Fibroblast of skin of abdomen (primary cell): ENCODE measurements at regions not wholly inside any gene's neighbourhood (a gene's known extent, or its start where the extent isn't known, plus 50 kb on each side); places are given as distances from the start of the nearest gene placed in this dataset.
"Not testable (repeated sequence)": the region's sequence is repeated elsewhere in the genome, so short reads cannot be mapped to it uniquely, and the experiment has no call there.

Experiments used
- DNase-seq: peaks from one replicate; pipeline ENCODE4 v3.0.0-alpha.2; 2013

- no peak for DNase-seq
Measured at GRCh38 chr10:2054728-2055127, 317.4 kb upstream of the ADARB2 start.

GRCh38 chr10:2053805-2054204, 316.5 kb upstream of the ADARB2 start:
- DNase-seq: no peak

DNA sequence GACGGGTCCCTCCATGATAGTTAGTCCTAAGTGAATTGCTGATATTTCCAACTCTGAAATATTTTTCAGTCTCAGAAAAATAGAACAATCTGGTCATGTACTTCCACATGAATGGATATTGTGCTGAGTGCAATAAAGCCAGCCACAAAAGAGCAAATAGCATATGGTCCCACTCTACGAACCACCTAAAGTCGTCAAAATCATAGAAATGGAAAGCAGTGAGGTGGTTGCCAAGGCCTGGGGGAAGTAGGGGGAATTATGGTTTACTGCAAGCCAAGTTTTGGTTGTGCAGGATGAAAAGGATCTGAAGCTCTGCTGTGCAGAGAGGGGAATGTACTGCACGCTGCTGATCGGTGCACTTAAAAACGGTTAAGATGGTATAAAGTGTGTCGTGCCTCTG, 313.8 kb upstream of the ADARB2 start:
- no peak for DNase-seq

- no peak for DNase-seq
Measured at GRCh38 chr10:2049560-2049959, 312.2 kb upstream of the ADARB2 start.

- no peak for DNase-seq
Measured at GRCh38 chr10:2048337-2048973, 311.1 kb upstream of the ADARB2 start.

DNA sequence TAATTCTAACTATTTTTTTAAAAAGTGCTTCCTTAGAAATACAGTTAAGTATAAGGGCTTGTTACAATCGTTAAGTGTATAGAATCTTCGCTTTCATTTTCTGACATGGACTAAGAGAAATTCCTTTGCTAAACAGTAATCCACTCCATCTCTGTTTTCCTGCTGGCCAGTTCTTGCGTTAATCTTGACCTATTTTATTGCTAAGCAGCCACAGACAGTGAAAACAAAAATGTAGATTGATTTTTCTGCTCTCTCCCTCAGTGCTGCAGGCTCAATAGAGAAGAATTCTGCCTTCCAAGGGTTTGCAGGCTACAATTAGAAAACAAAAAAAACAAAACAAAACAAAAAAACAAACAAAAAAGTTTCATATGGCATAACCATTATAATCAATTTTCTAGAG, 310.4 kb upstream of the ADARB2 start:
- DNase-seq: no peak

GRCh38 chr10:2043379-2043778, 306.1 kb upstream of the ADARB2 start:
- DNase-seq: no peak

DNA sequence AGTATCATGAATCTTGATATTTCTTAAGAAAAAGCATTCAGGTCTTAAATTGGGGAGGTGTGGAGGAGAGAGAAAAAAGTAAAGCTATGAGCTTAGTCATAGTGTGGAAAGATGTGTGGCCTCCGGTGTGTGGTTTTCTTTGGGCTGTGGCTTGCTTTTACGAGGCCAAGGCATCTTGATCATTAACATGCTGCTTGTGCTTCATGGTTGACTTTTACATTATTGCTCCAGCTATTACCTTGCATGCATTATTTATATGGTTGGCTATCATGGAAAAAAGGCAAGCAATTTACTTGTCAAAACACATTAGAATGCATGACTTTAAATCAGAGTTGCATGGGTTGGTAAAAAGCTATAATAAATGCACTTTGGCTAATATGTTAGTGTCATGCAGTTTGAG, 300.7 kb upstream of the ADARB2 start:
- DNase-seq: no peak

DNA sequence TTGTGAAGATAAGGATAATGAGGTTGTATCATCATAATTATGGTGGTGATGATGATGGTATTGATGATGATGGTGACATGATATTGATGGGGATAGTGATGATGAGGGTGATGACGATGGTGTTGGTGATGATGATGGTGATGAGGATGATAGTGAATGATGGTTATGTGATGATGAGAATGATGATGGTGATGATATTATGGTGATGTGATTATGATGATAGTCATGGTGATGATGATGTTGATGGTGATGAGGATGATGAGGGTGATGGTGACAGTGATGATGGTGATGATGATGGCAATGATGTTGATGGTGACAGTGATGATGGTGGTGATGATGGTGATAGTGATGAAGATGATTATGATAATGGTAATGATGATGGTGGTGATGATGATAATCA, 299.9 kb upstream of the ADARB2 start:
- DNase-seq: no peak

- no peak for DNase-seq
Measured at GRCh38 chr10:2036209-2036608, 298.9 kb upstream of the ADARB2 start.

GRCh38 chr10:2030046-2030445, 292.7 kb upstream of the ADARB2 start:
- no peak for DNase-seq

GRCh38 chr10:2026936-2027335, 289.6 kb upstream of the ADARB2 start:
- no peak for DNase-seq

- not testable (repeated sequence) for DNase-seq
Measured at GRCh38 chr10:2024750-2025149, 287.4 kb upstream of the ADARB2 start.

DNA sequence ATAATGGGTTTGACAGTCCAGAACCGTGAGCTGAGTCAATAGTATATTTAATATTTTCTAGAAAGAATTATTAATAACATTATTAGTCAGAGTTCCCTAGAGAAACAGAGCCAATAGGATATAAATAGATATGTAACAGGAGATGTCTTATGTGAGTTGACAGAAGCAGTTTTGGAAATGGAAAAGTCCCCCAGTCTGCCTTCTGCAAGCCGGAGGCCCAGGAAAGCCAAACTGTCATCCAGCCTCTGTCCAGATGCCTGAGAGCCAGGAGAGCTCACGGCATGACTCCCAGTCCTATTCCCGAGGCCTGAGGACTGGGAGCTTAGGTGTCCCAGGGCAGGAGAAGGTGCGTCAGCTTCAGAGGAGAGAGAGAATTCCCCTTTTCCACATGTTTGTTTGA, 286.4 kb upstream of the ADARB2 start:
- DNase-seq: no peak

GRCh38 chr10:2022401-2022800, 285.1 kb upstream of the ADARB2 start:
- DNase-seq: no peak

DNA sequence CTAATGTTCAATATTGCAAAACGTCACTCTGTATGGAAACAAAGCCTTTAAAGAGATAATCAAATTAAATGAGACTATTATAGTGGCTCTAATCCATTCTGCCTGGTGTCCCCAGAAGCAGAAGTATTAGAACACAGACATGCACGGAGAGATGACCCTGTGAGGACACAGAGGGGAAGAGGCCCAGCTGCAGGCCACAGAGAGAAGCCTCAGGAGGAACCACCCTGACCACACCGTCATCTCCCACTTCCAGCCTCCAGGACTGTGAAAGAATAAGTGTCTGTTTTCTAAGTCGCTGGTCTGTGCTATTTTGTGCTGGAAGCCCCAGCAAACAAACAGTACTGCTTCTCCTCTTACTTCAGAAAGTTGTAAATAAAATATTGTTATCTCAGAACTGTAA, 283.5 kb upstream of the ADARB2 start:
- no peak for DNase-seq

DNA sequence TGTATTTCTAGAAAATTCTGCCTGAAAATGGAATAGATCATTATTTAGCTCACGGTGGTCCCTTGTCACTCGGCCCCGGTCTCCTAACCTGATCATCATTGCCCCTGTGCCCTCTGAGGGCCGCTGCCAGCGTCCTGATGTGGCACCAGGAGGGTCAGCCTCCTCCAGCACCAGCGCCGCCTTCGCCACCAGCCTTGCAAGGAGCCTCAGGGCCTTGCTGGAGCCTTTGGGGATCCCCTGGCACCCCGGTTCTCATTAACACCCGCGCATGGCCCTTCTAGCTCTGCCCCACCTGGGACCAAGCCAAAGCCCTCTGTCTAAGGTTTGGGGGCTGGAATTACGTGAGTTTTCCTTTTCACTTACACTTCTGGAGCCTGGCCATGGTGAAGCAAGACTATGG, 282.5 kb upstream of the ADARB2 start:
- DNase-seq: no peak

DNA sequence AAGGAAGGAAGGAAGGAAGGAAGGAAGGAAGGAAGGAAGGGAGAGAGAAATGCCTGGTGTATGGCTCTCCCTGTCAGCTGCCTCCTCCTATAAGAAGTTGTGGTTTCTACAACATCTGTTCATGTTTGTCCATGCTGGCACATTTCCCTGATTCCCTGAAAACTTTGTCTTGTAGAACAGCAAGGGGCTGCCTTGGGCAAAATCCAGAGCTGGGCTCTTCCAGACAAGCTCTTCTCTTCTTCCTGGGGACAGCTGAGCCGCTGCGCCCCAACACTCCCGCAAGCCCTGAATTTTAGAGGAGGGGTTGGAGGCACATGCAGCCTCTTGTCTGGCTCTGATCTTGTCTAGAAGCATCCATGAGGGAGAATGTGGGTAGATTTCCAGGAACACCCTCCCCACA, 282.0 kb upstream of the ADARB2 start:
- no peak for DNase-seq

DNA sequence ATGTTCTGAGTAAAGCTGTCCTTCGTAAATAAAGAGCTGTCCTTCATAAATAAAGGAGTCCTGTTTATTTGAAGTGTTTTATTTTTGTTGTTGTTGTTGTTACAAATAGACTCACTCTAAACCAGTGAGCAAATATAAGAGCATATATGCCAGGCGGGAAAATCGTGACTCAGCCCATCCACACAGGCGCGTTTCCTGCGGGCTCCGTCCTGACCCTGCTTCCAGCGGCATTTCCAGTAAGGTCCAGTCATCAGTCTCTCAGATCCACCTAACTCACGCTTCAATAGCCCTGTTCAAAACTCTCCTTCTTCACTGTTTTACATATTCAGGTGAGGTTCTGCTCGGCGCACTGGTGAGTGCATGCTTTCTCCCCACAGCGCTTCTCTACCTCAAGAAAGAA, 277.2 kb upstream of the ADARB2 start:
- DNase-seq: no peak

GRCh38 chr10:2012209-2012608, 274.9 kb upstream of the ADARB2 start:
- DNase-seq: no peak

GRCh38 chr10:2011106-2011716, 273.9 kb upstream of the ADARB2 start:
- DNase-seq: no peak

GRCh38 chr10:2005546-2005945, 268.2 kb upstream of the ADARB2 start:
- no peak for DNase-seq

GRCh38 chr10:1992930-1993329, 255.6 kb upstream of the ADARB2 start:
- no peak for DNase-seq

DNA sequence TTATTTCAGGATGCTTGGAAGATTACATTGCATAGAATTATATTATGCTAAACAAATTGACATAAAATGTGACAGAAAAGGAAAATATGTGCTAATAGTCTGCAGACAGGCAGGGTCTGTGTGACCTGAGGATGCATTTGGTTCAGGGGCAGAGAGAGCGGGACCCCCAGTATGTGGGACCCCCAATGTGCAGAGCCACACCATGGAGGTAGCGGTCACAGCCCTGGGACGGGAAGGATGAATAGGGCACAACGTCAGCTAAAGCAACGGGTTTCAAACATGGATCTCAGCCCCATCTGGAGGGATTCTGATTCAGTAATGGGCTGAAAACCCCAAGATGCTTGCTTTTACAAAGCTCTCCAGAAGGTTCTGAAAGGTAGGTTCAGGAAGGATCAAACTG, 251.8 kb upstream of the ADARB2 start:
- no peak for DNase-seq

DNA sequence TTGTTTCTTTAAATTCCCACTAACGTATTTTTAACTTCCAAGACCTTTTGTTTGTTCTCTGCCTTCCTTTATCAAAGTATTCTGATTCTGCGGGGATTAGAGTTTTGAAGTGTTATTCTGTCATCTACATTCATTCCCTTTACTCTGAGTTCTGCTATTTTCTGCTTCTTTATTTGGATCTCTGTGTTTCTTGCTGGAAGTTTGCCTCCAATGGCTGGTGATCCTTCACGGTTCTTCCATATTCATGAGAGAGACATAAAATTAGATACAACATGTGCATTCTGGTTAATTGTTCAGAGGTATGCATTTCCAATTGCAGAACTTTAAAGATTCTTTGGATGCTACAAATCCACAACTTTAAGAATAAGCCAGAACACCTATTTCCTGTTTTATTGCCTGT, 244.7 kb upstream of the ADARB2 start:
- DNase-seq: no peak
